ENCODE measurements at regions not wholly inside any gene's neighbourhood (a gene's known extent, or its start where the extent isn't known, plus 50 kb on each side); places are given as distances from the start of the nearest gene placed in this dataset.

DNA sequence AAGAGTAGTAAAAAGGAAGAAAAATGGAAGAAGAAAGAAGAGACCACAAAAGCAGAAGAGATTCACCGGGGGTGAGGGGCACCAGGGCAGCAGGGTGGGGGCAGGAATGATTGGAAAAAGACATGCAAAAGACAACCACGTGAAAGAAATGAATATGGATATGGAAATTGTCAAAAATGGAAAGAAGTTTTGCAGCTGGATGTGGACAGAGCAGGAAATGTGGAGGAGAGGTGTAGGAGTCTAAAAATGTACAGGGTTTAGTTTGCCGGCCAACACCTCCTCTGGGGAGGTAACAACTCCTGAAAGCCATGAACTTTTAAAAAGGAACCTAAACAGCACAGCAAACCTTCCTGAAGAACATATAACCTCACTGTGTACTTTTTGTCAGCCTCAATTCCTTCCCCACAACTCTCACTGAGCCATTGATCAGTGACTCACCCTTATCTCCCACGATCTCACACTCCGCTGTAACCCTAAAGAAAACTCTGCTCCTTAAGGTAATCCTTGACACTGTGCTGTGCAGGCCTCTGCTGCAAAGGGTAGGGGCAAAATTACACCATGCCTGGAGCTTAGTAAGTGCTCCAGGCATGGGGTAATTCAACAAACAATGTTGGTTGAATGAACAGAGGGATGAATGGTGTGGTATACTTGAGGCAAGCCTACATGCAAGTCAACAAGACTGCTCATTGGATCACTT is 100.2 kb upstream of the BOC start:
- no peaks in the 10 kb centered on the region for H3K4me1 ChIP-seq (replicated peaks in 1 of 2; ENCODE audit: control insufficient read depth in 2 of 2, insufficient read depth in 2 of 2, low read length in 2 of 2)
- no peak for FAIRE-seq
- 0% methylated on average over 2 of the region's 5 CpGs for WGBS (ENCODE audit: insufficient coverage, low coverage, missing lambda C conversion rate)

DNA sequence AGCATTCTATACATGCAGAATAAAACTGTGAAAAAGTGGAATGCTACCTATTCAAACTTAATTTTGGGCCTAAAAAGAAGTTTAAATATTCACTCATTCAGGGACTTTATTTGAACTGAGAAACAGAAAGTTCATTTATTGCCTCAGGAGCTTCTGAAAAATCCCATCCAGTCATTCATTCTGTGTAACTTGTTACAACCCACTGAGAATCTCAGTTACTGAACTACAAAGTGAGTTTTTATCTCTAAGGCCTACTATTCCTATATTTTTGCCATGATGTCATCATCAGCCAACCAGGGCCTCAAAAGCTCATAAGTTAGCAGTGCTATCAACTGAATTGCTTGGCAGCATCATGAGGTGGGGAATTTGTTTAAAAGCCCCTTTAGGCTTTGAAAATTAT is 98.0 kb upstream of the BOC start:
- DNase-seq (ENCODE audit: extremely low read depth in 1 of 4, low spot score in 3 of 4) (no peak), FAIRE-seq (no peak), ATAC-seq (no peak)
- Histone ChIP-seq H2AFZ (ENCODE audit: low read depth, low read length) (no peak overlapping the region), H3K79me2 (ENCODE audit: control insufficient read depth, insufficient read depth, low read length) (no peaks in the 10 kb centered on the region), H4K20me1 (replicated peaks; ENCODE audit: control insufficient read depth, insufficient read depth, low read length) (no peaks in the 10 kb centered on the region), H3K9me3 (replicated peaks; ENCODE audit: control insufficient read depth, insufficient read depth, low read depth, low read length) (no peaks in the 10 kb centered on the region), H3K9me1 (ENCODE audit: control insufficient read depth, insufficient read depth, low read length) (no peaks in the 10 kb centered on the region), H3K36me3 (ENCODE audit: control insufficient read depth, insufficient read depth, low read length) (no peaks in the 10 kb centered on the region), H3K4me3 (no peak overlapping the region), H3K9ac (ENCODE audit: insufficient read depth in 1 of 2, low read depth in 2 of 2, low read length in 2 of 2) (no peak overlapping the region), H3K27me3 (ENCODE audit: control insufficient read depth in 2 of 2, insufficient read depth in 2 of 2, low read length in 2 of 2) (no peaks in the 10 kb centered on the region), H3K27ac (ENCODE audit: extremely low read depth, low read depth, low read length) (no peak overlapping the region), H3K4me1 (replicated peaks in 1 of 2; ENCODE audit: control insufficient read depth in 2 of 2, insufficient read depth in 2 of 2, low read length in 2 of 2) (no peaks in the 10 kb centered on the region), H3K4me2 (ENCODE audit: insufficient read depth, low read length) (no peak overlapping the region)
- ChIA-PET CTCF (ENCODE audit: low intra/inter-chr PET ratio) (no interaction called here), POLR2A (no interaction called here)
- BruUV-seq (replicated peaks): no TSS peak
- TF ChIP-seq HDAC2 (IDR thresholded peaks at IDR 0.05) (no peak), TAF7 (tag; IDR thresholded peaks at IDR 0.05) (no peak), HNRNPL (IDR thresholded peaks at IDR 0.05; ENCODE audit: low read depth, low read length) (no peak), MIER1 (IDR thresholded peaks at IDR 0.05; ENCODE audit: low read depth) (no peak), ZNF217 (CRISPR knock-in tag; IDR thresholded peaks at IDR 0.05) (no peak), NONO (IDR thresholded peaks at IDR 0.05; ENCODE audit: low read depth in 2 of 2, low read length in 1 of 2) (no peak), CHD4 (IDR thresholded peaks at IDR 0.05; ENCODE audit: insufficient read depth, insufficient replicate concordance, low read depth, low read length, poor library complexity, severe bottlenecking) (no peak), ZNF12 (CRISPR knock-in tag; IDR thresholded peaks at IDR 0.05) (no peak)
- TF ChIP-seq, protein P1, sequence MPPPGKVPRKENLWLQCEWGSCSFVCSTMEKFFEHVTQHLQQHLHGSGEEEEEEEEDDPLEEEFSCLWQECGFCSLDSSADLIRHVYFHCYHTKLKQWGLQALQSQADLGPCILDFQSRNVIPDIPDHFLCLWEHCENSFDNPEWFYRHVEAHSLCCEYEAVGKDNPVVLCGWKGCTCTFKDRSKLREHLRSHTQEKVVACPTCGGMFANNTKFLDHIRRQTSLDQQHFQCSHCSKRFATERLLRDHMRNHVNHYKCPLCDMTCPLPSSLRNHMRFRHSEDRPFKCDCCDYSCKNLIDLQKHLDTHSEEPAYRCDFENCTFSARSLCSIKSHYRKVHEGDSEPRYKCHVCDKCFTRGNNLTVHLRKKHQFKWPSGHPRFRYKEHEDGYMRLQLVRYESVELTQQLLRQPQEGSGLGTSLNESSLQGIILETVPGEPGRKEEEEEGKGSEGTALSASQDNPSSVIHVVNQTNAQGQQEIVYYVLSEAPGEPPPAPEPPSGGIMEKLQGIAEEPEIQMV (tag; conservative IDR thresholded peaks at IDR 0.05; ENCODE audit: low read depth): no peak
- in situ Hi-C loops (cut with MboI) (no loop called here), intact Hi-C loops (cut with micrococcal nuclease) (no loop called here)

More for the DNA sequence above, 100.2 kb upstream of the BOC start:
- TF ChIP-seq ILF3 (IDR thresholded peaks at IDR 0.05; ENCODE audit: borderline replicate concordance) (no peak), JUND (IDR thresholded peaks at IDR 0.05; ENCODE audit: borderline replicate concordance, low read depth, low read length) (0 out of 2 replicates have a peak, but pooled peaks have one; percentile 6), JUND (tag; IDR thresholded peaks at IDR 0.05; ENCODE audit: borderline replicate concordance, low read depth, low read length) (no peak)
- H3K9me1 ChIP-seq (ENCODE audit: control insufficient read depth, insufficient read depth, low read length): no peaks in the 10 kb centered on the region
- no peak overlapping the region for H3K4me3 ChIP-seq
- no peaks in the 10 kb centered on the region for H3K27me3 ChIP-seq (ENCODE audit: control insufficient read depth in 2 of 2, insufficient read depth in 2 of 2, low read length in 2 of 2)
- DNase-seq (ENCODE audit: extremely low read depth in 1 of 4, low spot score in 3 of 4): peak in 1 of 4 experiments; percentile 4
- H3K27ac ChIP-seq (ENCODE audit: extremely low read depth, low read depth, low read length): no peak overlapping the region
- no peaks in the 10 kb centered on the region for H3K36me3 ChIP-seq (ENCODE audit: control insufficient read depth, insufficient read depth, low read length)
- intact Hi-C loops (cut with micrococcal nuclease): no loop called here
- H3K9ac ChIP-seq (ENCODE audit: insufficient read depth in 1 of 2, low read depth in 2 of 2, low read length in 2 of 2): no peak overlapping the region
- H4K20me1 ChIP-seq (replicated peaks; ENCODE audit: control insufficient read depth, insufficient read depth, low read length): no peaks in the 10 kb centered on the region
- in situ Hi-C loops (cut with MboI): no loop called here
- ATAC-seq: no peak
- no peaks in the 10 kb centered on the region for H3K9me3 ChIP-seq (replicated peaks; ENCODE audit: control insufficient read depth, insufficient read depth, low read depth, low read length)
- no peak overlapping the region for H2AFZ ChIP-seq (ENCODE audit: low read depth, low read length)
- no TSS peak for BruUV-seq (replicated peaks)
- H3K4me2 ChIP-seq (ENCODE audit: insufficient read depth, low read length): no peak overlapping the region
- no peaks in the 10 kb centered on the region for H3K79me2 ChIP-seq (ENCODE audit: control insufficient read depth, insufficient read depth, low read length)
- ChIA-PET POLR2A (no interaction called here), CTCF (ENCODE audit: low intra/inter-chr PET ratio) (no interaction called here)

Measured in K562 (cell line).